ENCODE measurements at regions not wholly inside any gene's neighbourhood (a gene's known extent, or its start where the extent isn't known, plus 50 kb on each side); places are given as distances from the start of the nearest gene placed in this dataset.

DNA sequence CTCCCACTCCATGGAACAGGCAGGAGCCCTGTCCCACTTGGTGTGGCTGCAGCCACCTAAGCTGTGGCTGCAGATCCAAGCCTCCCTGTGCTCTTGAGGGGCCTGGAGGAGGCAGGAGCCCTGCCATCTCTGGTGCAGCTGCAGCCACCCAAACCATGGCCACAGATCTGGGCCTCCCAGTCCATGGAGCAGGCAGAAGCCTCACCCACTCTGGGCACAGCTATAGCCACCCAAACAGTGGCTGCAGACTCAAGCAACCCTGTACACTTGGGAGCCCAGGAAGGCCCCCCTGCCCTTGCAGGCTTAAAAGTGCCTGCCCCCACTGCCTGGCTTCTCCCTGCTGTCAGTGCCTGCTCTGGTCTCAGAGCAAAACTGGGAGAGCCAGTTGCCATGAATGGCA, 320.3 kb downstream of the RFPL4B start:
- TF ChIP-seq POLR2AphosphoS5 (IDR thresholded peaks at IDR 0.05; ENCODE audit: low read depth, low read length): no peak
- TF ChIP-seq TAF1 (IDR thresholded peaks at IDR 0.05; ENCODE audit: borderline replicate concordance, insufficient read depth, low read length): no peak
